Upper lobe of left lung (tissue), 6 donors: ENCODE measurements at regions not wholly inside any gene's neighbourhood (a gene's known extent, or its start where the extent isn't known, plus 50 kb on each side); places are given as distances from the start of the nearest gene placed in this dataset.

Source experiments
- ATAC-seq, 2 donors: fragments of 200-7000 bp; cut with Tn5 transposase; one replicate each; pipeline ENCODE4 v1.9.1; 2022; ENCODE audit warnings: mild to moderate bottlenecking in 2 of 2, moderate library complexity in 2 of 2; ENCODE audit not compliant: low FRiP score in 2 of 2
- DNase-seq, 2 donors: peaks; one replicate each; pipeline ENCODE4 v3.0.0-alpha.2; 2019 to 2020
- H3K27ac ChIP-seq, 4 donors: fragments of 200-600 bp; sonication (generic); one replicate each; pipeline ENCODE4 v1.5.1; 2016 to 2019
- H3K27me3 ChIP-seq, 4 donors: fragments of 200-600 bp; sonication (generic); one replicate each; pipeline ENCODE4 v1.5.1; 2017 to 2019
- H3K36me3 ChIP-seq, 4 donors: fragments of 200-600 bp; sonication (generic); one replicate each; pipeline ENCODE4 v1.5.1; 2016 to 2019
- H3K4me1 ChIP-seq, 4 donors: fragments of 200-600 bp; sonication (generic); one replicate each; pipeline ENCODE4 v1.5.1; 2018 to 2019
- H3K4me3 ChIP-seq, 4 donors: fragments of 200-600 bp; sonication (generic); one replicate each; pipeline ENCODE4 v1.5.1; 2017 to 2019; ENCODE audit warnings: mild to moderate bottlenecking in 2 of 4, moderate library complexity in 1 of 4
- H3K9me3 ChIP-seq, 4 donors: fragments of 200-600 bp; sonication (generic); one replicate each; pipeline ENCODE4 v1.5.1; 2018 to 2019
- EP300 ChIP-seq, 4 donors: sonication (generic); formaldehyde crosslinking; IDR thresholded peaks; one replicate each; pipeline ENCODE4 v1.5.1; 2017; ENCODE audit warnings: antibody characterized with exemption in 4 of 4, control low read depth in 2 of 4
- POLR2A ChIP-seq, 4 donors: fragments of 450-650 bp; IDR thresholded peaks; one replicate each; pipeline ENCODE4 v1.5.1; 2016 to 2017; ENCODE audit warnings: antibody characterized with exemption in 4 of 4, mild to moderate bottlenecking in 2 of 4
- POLR2AphosphoS5 ChIP-seq, 2 donors: sonication (generic); formaldehyde crosslinking; IDR thresholded peaks; one replicate each; pipeline ENCODE4 v1.5.1; 2017; ENCODE audit warnings: antibody characterized with exemption in 2 of 2
- WGBS, 2 donors: methylation state at CpG; one replicate each; pipeline ENCODE4 v1.1.5; 2017 to 2018; 5-methylcytosine and 5-hydroxymethylcytosine counted together
- TF ChIP-seq, protein P1 (sequence below), 6 experiments: fragments of 450-650 bp in 4 of 6; fragments of 200-600 bp in 2 of 6; sonication (generic) in 2 of 6; IDR thresholded peaks; one replicate each; pipeline ENCODE4 v1.5.1; 2016 to 2019; ENCODE audit warnings: antibody characterized with exemption in 6 of 6
- donor health status: DM: no; HTN: no; CAD: no; lungs with moderate emphysema.
- donor health status: DM: no; HTN: yes; CAD: no; lungs with severe emphysema.

DNA sequence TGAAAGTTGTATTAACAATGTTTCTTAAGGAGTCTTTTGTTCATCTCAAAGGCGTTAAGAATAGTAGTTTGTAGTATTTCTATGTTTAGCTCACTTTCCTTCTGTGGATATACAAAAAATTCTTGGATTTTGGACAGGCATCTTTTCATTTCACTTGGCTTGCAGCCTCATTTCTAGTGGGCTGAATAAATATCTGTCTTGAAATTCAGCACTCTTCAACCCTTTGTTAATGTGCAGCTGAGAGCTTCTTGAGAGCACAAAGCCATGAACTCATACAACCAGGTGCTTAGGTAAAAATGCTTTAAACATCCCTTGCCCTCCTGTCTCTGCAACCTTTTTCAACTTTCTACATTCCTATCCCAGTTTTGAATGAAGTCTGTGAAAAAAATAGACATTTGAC is 1003.2 kb downstream of the C4orf33 start:
- 25 to 36% methylated on average over 1 of the region's 1 CpG for WGBS, 2 donors

DNA sequence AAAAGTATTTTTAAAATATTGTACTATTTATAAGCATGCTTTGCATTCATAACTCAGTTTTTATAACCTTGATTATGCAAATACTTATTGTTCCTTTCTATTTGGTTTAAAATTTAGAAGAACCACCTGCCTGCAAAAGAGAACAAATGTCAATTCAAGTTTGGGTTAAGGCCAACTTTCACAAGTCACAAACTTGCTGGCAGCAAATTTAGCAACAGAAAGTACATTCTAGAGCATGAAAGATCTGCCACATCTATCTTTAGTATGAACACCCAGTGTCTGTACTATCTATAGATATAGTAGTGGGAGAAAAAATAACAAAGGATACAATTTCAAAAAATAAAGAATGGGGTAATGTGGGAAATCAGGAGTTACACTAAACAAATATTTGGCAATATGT is 1014.2 kb downstream of the C4orf33 start:
- DNase-seq (no peak), ATAC-seq (no peak)
- Histone ChIP-seq H3K4me3 (no peak overlapping the region), H3K36me3 (no peaks in the 10 kb centered on the region), H3K9me3 (no peaks in the 10 kb centered on the region), H3K4me1 (no peaks in the 10 kb centered on the region), H3K27ac (no peak overlapping the region), H3K27me3 (no peaks in the 10 kb centered on the region)
- no peak for TF ChIP-seq POLR2A (IDR thresholded peaks at IDR 0.05)

More for the DNA sequence above, 1003.2 kb downstream of the C4orf33 start:
- no peak for DNase-seq
- no peak overlapping the region for H3K27ac ChIP-seq
- no peaks in the 10 kb centered on the region for H3K36me3 ChIP-seq
- no peaks in the 10 kb centered on the region for H3K9me3 ChIP-seq
- no peak overlapping the region for H3K4me3 ChIP-seq
- H3K27me3 ChIP-seq = no peaks in the 10 kb centered on the region
- no peak for ATAC-seq
- no peaks in the 10 kb centered on the region for H3K4me1 ChIP-seq
- TF ChIP-seq, protein P1, sequence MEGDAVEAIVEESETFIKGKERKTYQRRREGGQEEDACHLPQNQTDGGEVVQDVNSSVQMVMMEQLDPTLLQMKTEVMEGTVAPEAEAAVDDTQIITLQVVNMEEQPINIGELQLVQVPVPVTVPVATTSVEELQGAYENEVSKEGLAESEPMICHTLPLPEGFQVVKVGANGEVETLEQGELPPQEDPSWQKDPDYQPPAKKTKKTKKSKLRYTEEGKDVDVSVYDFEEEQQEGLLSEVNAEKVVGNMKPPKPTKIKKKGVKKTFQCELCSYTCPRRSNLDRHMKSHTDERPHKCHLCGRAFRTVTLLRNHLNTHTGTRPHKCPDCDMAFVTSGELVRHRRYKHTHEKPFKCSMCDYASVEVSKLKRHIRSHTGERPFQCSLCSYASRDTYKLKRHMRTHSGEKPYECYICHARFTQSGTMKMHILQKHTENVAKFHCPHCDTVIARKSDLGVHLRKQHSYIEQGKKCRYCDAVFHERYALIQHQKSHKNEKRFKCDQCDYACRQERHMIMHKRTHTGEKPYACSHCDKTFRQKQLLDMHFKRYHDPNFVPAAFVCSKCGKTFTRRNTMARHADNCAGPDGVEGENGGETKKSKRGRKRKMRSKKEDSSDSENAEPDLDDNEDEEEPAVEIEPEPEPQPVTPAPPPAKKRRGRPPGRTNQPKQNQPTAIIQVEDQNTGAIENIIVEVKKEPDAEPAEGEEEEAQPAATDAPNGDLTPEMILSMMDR (IDR thresholded peaks at IDR 0.05) = no peak
- no peak for TF ChIP-seq EP300 (IDR thresholded peaks at IDR 0.05)
- TF ChIP-seq POLR2A (IDR thresholded peaks at IDR 0.05) = no peak
- TF ChIP-seq POLR2AphosphoS5 (IDR thresholded peaks at IDR 0.05) = no peak

DNA sequence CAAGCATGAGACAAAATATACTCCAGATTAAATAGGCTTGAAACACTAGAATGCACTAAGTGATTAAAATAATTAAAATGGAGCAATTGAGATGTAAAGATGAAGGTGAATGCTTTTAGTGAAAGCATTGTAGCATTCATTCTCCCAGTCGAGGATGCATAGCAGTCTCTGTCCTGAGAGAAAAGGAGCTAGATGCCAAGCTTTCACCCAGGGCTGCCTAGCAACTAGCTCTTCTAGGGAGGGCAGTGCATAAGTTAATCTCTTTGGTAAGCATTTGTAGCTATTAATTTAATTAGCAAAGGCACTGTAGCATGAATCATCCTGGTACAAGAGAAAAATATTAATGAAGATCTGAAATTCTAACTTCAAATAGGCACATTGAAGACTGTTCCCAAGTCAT is 1014.8 kb downstream of the C4orf33 start:
- no peaks in the 10 kb centered on the region for H3K9me3 ChIP-seq
- H3K27me3 ChIP-seq = no peaks in the 10 kb centered on the region
- WGBS, 2 donors = 30 to 74% methylated on average over 1 of the region's 1 CpG
- H3K27ac ChIP-seq = no peak overlapping the region
- no peak overlapping the region for H3K4me3 ChIP-seq
- no peak for ATAC-seq
- no peak for TF ChIP-seq EP300 (IDR thresholded peaks at IDR 0.05)
- TF ChIP-seq POLR2AphosphoS5 (IDR thresholded peaks at IDR 0.05) = no peak
- TF ChIP-seq POLR2A (IDR thresholded peaks at IDR 0.05) = no peak
- TF ChIP-seq, protein P1 (IDR thresholded peaks at IDR 0.05) = no peak
- no peak for DNase-seq
- H3K4me1 ChIP-seq = no peaks in the 10 kb centered on the region
- no peaks in the 10 kb centered on the region for H3K36me3 ChIP-seq

DNA sequence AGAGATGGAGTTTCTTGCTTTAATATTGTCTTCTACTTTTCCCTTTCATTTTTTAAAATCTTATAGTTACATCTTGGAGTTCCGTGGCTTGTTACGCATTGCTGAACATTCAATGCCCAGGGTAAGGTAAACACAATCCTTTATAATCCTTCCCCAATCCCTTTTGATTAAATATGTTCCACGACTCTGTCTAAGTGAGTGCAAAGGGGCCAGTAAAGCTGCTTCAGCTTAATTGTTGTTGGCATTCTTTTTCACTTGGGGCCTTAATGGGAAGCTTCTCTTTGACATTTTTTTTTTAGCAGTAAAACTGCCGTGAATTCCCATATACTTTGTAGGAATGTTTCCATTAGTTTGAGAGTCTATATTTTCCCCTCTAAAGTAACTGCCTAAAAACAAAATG is 1028.1 kb downstream of the C4orf33 start:
- no peaks in the 10 kb centered on the region for H3K4me1 ChIP-seq
- H3K27ac ChIP-seq = no peak overlapping the region
- H3K36me3 ChIP-seq = no peaks in the 10 kb centered on the region
- no peak for DNase-seq
- no peaks in the 10 kb centered on the region for H3K9me3 ChIP-seq
- 62 to 63% methylated on average over 4 of the region's 4 CpGs for WGBS, 2 donors
- no peak overlapping the region for H3K4me3 ChIP-seq
- no peak for TF ChIP-seq EP300 (IDR thresholded peaks at IDR 0.05)
- H3K27me3 ChIP-seq = no peaks in the 10 kb centered on the region
- no peak for ATAC-seq

DNA sequence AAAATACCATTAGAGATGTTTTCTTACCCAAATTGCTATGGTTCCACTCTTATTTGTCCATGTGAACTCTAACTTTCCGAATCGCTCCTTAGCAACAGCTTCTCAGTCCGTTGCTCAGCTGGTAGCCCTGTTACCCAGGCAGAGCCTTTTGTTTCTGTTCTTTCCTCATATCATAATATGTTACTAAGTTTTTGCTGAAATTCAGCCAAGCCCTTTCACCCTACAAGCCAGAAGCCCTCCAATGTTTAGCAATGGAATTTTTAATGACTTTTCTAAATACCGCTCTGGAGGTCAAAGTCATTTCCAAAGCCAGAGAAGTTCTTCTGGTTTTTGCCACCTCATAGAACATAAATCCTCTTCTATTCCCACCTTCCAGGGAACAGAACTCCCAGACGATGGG is 1029.5 kb downstream of the C4orf33 start:
- 59 to 66% methylated on average over 5 of the region's 5 CpGs for WGBS, 2 donors
- ATAC-seq = no peak
- Histone ChIP-seq H3K27me3 (no peaks in the 10 kb centered on the region), H3K9me3 (no peaks in the 10 kb centered on the region), H3K36me3 (no peaks in the 10 kb centered on the region), H3K27ac (no peak overlapping the region), H3K4me3 (no peak overlapping the region), H3K4me1 (no peaks in the 10 kb centered on the region)
- TF ChIP-seq POLR2A (IDR thresholded peaks at IDR 0.05) = no peak
- TF ChIP-seq, protein P1 (IDR thresholded peaks at IDR 0.05) = no peak
- TF ChIP-seq POLR2AphosphoS5 (IDR thresholded peaks at IDR 0.05) = no peak
- no peak for TF ChIP-seq EP300 (IDR thresholded peaks at IDR 0.05)
- DNase-seq = no peak

DNA sequence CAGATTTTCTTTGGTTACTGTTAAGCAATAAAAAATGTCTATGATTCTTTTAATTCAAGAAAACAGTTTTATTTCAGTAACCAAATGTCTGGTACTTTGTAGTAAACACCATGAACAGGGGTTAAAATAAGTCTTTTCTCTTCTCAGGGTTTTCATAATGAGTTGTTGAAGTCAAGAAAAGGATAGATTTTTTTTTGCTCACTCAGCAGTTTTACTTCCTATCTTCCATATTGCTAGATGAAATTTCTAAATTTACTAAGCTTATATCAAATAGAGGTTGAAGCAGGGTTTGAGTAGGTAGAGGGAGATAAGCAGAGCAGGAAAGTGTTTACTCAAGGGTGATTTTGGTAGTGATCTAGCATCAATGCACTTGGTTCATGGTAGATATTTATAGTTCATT is 1031.3 kb downstream of the C4orf33 start:
- ATAC-seq = no peak
- Histone ChIP-seq H3K27ac (no peak overlapping the region), H3K4me3 (no peak overlapping the region), H3K36me3 (no peaks in the 10 kb centered on the region), H3K9me3 (no peaks in the 10 kb centered on the region), H3K27me3 (no peaks in the 10 kb centered on the region), H3K4me1 (no peaks in the 10 kb centered on the region)
- no peak for DNase-seq
- no peak for TF ChIP-seq EP300 (IDR thresholded peaks at IDR 0.05)
- TF ChIP-seq, protein P1 (IDR thresholded peaks at IDR 0.05) = no peak
- no peak for TF ChIP-seq POLR2AphosphoS5 (IDR thresholded peaks at IDR 0.05)
- TF ChIP-seq POLR2A (IDR thresholded peaks at IDR 0.05) = no peak
